IMR-90 (cell line): ENCODE measurements at regions not wholly inside any gene's neighbourhood (a gene's known extent, or its start where the extent isn't known, plus 50 kb on each side); places are given as distances from the start of the nearest gene placed in this dataset.

Experiments
- ATAC-seq: fragments of 200-7000 bp; cut with Tn5 transposase; 2 replicates; pipeline ENCODE4 v1.9.1; 2020; ENCODE audit warnings: low read depth, mild to moderate bottlenecking, moderate library complexity
- BruUV-seq: library from RNA; stranded (reverse); fragments of 400-500 nt; replicated peaks from 2 replicates; lab custom pipeline; 2021; lab: Mats Ljungman, UMichigan
- CTCF ChIA-PET: fragments of 300-600 bp; formaldehyde crosslinking; extraction: SDS; loops from one replicate; lab custom pipeline; 2021; ENCODE audit warnings: antibody characterized with exemption; lab: Yijun Ruan, JAX
- POLR2A ChIA-PET: fragments of 300-600 bp; sonication (Branson Sonifier 250); formaldehyde crosslinking; loops from one replicate; lab custom pipeline; 2022; ENCODE audit warnings: antibody characterized with exemption; ENCODE audit not compliant: unreplicated experiment; lab: Charles Lee
- DNase-seq: peaks from one replicate; pipeline ENCODE4 v3.0.0; 2013
- H2AFZ ChIP-seq: replicated peaks from 2 replicates; pipeline ENCODE3; 2013; ENCODE audit warnings: low read length, mild to moderate bottlenecking; ENCODE audit not compliant: poor library complexity
- H2AK5ac ChIP-seq: 2 replicates; pipeline ENCODE4 v1.6.1; 2013; ENCODE audit warnings: low read depth, low read length, inconsistent platforms
- H2AK9ac ChIP-seq: replicated peaks from 2 replicates; pipeline ENCODE3; 2013; ENCODE audit warnings: mild to moderate bottlenecking, low read depth, low read length, moderate library complexity; ENCODE audit not compliant: poor library complexity
- H2BK120ac ChIP-seq: 2 replicates; pipeline ENCODE4 v1.6.1; 2013; ENCODE audit warnings: low read depth, low read length, inconsistent platforms
- H2BK15ac ChIP-seq: 3 replicates; pipeline ENCODE4 v1.6.1; 2013; ENCODE audit warnings: low read depth, low read length, inconsistent platforms
- H2BK20ac ChIP-seq: 2 replicates; pipeline ENCODE4 v1.6.1; 2013; ENCODE audit warnings: low read depth, mild to moderate bottlenecking, inconsistent platforms, low read length, moderate library complexity
- H2BK5ac ChIP-seq: 2 replicates; pipeline ENCODE4 v1.6.1; 2013; ENCODE audit warnings: mild to moderate bottlenecking, low read depth, low read length, inconsistent platforms; ENCODE audit not compliant: poor library complexity, severe bottlenecking
- H3K14ac ChIP-seq: replicated peaks from 2 replicates; pipeline ENCODE4 v1.6.1; 2013; ENCODE audit warnings: low read depth, low read length, inconsistent platforms
- H3K18ac ChIP-seq: 2 replicates; pipeline ENCODE4 v1.6.1; 2013; ENCODE audit warnings: low read depth, low read length, control low read depth
- H3K23ac ChIP-seq: 2 replicates; pipeline ENCODE4 v1.6.1; 2013; ENCODE audit warnings: low read depth, low read length, inconsistent platforms
- H3K27ac ChIP-seq: 2 replicates; pipeline ENCODE4 v1.5.1; 2013; ENCODE audit warnings: mild to moderate bottlenecking, control low read depth, low read length; ENCODE audit not compliant: insufficient read depth
- H3K27me3 ChIP-seq: 2 replicates; pipeline ENCODE4 v1.6.1; 2013; ENCODE audit warnings: low read length; ENCODE audit not compliant: control insufficient read depth, insufficient read depth
- H3K36me3 ChIP-seq: 2 replicates; pipeline ENCODE4 v1.6.1; 2013; ENCODE audit warnings: low read length, mixed read lengths; ENCODE audit not compliant: control insufficient read depth, insufficient read depth
- H3K4ac ChIP-seq: 2 replicates; pipeline ENCODE4 v1.6.1; 2013; ENCODE audit warnings: low read depth, low read length, inconsistent platforms
- H3K4me1 ChIP-seq: 2 replicates; pipeline ENCODE4 v1.6.1; 2013; ENCODE audit warnings: low read length, mixed read lengths; ENCODE audit not compliant: control insufficient read depth, insufficient read depth
- H3K4me2 ChIP-seq: 2 replicates; pipeline ENCODE4 v1.6.1; 2013; ENCODE audit warnings: low read depth, mild to moderate bottlenecking, control low read depth, low read length, moderate library complexity
- H3K4me3 ChIP-seq: 2 replicates; pipeline ENCODE4 v1.5.1; 2013; ENCODE audit warnings: low read depth, mild to moderate bottlenecking, control low read depth, low read length, moderate library complexity; ENCODE audit not compliant: insufficient read depth
- H3K56ac ChIP-seq: 2 replicates; pipeline ENCODE4 v1.6.1; 2013; ENCODE audit warnings: low read length, inconsistent platforms; ENCODE audit not compliant: insufficient read depth; ENCODE audit errors: extremely low read depth
- H3K79me1 ChIP-seq, 2 experiments: 2 replicates each; pipeline ENCODE4 v1.6.1; 2013; ENCODE audit warnings: low read length in 2 of 2, inconsistent platforms in 1 of 2, low read depth in 1 of 2
- H3K9ac ChIP-seq: 2 replicates; pipeline ENCODE4 v1.6.1; 2013; ENCODE audit warnings: low read depth, low read length, control low read depth
- H3K9me1 ChIP-seq: 2 replicates; pipeline ENCODE4 v1.6.1; 2013; ENCODE audit warnings: low read length, inconsistent platforms; ENCODE audit not compliant: insufficient read depth
- H3K9me3 ChIP-seq: 2 replicates; pipeline ENCODE4 v1.6.1; 2013; ENCODE audit warnings: low read length; ENCODE audit not compliant: control insufficient read depth, insufficient read depth
- H4K20me1 ChIP-seq: 2 replicates; pipeline ENCODE4 v1.6.1; 2013; ENCODE audit warnings: low read length, inconsistent platforms; ENCODE audit not compliant: insufficient read depth
- H4K5ac ChIP-seq: 2 replicates; pipeline ENCODE4 v1.6.1; 2013; ENCODE audit warnings: mild to moderate bottlenecking, low read depth, low read length, control low read depth
- H4K8ac ChIP-seq, 2 experiments: 2 replicates each; pipeline ENCODE4 v1.6.1; 2013; ENCODE audit warnings: low read depth in 2 of 2, low read length in 2 of 2, control low read depth in 1 of 2, inconsistent platforms in 1 of 2
- H4K91ac ChIP-seq: 2 replicates; pipeline ENCODE4 v1.6.1; 2013; ENCODE audit warnings: low read depth, low read length, inconsistent platforms; ENCODE audit not compliant: insufficient read depth
- BHLHE40 ChIP-seq: fragments of 150-350 bp; IDR thresholded peaks from 2 replicates; pipeline ENCODE4 v1.6.1; 2016; ENCODE audit warnings: mild to moderate bottlenecking, low read depth, low read length
- MXI1 ChIP-seq: IDR thresholded peaks from 2 replicates; pipeline ENCODE4 v1.6.1; 2012; ENCODE audit warnings: low read depth, mild to moderate bottlenecking, low read length, moderate library complexity, borderline replicate concordance
- WGBS, 2 experiments: methylation state at CpG; one replicate each; pipeline versions ENCODE4 v1.1.5 to v1.1.7; 2013; ENCODE audit warnings: missing lambda C conversion rate in 2 of 2; ENCODE audit not compliant: insufficient read length in 1 of 2; ENCODE audit errors: extremely low coverage in 2 of 2; 5-methylcytosine and 5-hydroxymethylcytosine counted together
- dilution Hi-C: fragments of 300-500 bp; cut with HindIII; formaldehyde crosslinking; loops from one replicate; pipeline ENCODE4 v1.14.3; 2018; ENCODE audit warnings: low sequenced_read_pairs; ENCODE audit not compliant: unreplicated experiment
- in situ Hi-C: fragments of 300-500 bp; cut with MboI; formaldehyde crosslinking; loops from 3 replicates; pipeline ENCODE4 v1.14.3; 2019; ENCODE audit warnings: low sequenced_read_pairs, inconsistent platforms, mixed read lengths
- intact Hi-C: fragments of 100-400 bp; cut with micrococcal nuclease; formaldehyde crosslinking; loops from 2 replicates; pipeline ENCODE4 v1.10.0; 2022

- no peaks in the 10 kb centered on the region for H3K79me1 ChIP-seq
- no peak overlapping the region for H3K18ac ChIP-seq
- no peak overlapping the region for H4K5ac ChIP-seq
- POLR2A ChIA-PET: no interaction called here
- no peak overlapping the region for H2BK15ac ChIP-seq
- no peak overlapping the region for H3K14ac ChIP-seq
- dilution Hi-C loops (no loop called here), intact Hi-C loops (no loop called here), in situ Hi-C loops (no loop called here)
- no peak overlapping the region for H2BK120ac ChIP-seq
- WGBS, 2 experiments: no CpG with 5 or more reads among the region's 3 CpGs
- no peak overlapping the region for H3K27ac ChIP-seq
- H2BK20ac ChIP-seq: no peak overlapping the region
- TF ChIP-seq MXI1 (no peak), BHLHE40 (no peak)
- no peak overlapping the region for H3K9ac ChIP-seq
- H3K9me1 ChIP-seq: no peaks in the 10 kb centered on the region
- H3K9me3 ChIP-seq: no peaks in the 10 kb centered on the region
- ATAC-seq: no peak
- H2BK5ac ChIP-seq: no peak overlapping the region
- H3K4me3 ChIP-seq: no peak overlapping the region
- H3K23ac ChIP-seq: no peak overlapping the region
- no peak overlapping the region for H2AK5ac ChIP-seq
- CTCF ChIA-PET: no interaction called here
- H3K56ac ChIP-seq: no peak overlapping the region
- no peak overlapping the region for H4K91ac ChIP-seq
- H3K36me3 ChIP-seq: no peaks in the 10 kb centered on the region
- 0 out of 2 replicates have a peak, but pooled peaks cover 2% of the 10 kb centered on the region for H3K4me1 ChIP-seq
- no peak overlapping the region for H3K4me2 ChIP-seq
- no peak overlapping the region for H2AK9ac ChIP-seq
- BruUV-seq: no TSS peak
- no peaks in the 10 kb centered on the region for H3K27me3 ChIP-seq
- DNase-seq: no peak
- no peaks in the 10 kb centered on the region for H4K20me1 ChIP-seq
- H3K4ac ChIP-seq: no peak overlapping the region
- no peak overlapping the region for H2AFZ ChIP-seq
- no peak overlapping the region for H4K8ac ChIP-seq
These were observed 53.1 kb downstream of the KIAA0408 start for GRCh38 chr6:127406122-127406521.
